G401 (cell line): ENCODE measurements at regions not wholly inside any gene's neighbourhood (a gene's known extent, or its start where the extent isn't known, plus 50 kb on each side); places are given as distances from the start of the nearest gene placed in this dataset.

ENCODE experiments used
- DNase-seq: peaks from one replicate; pipeline ENCODE4 v3.0.0-alpha.2; 2015; ENCODE audit warnings: low spot score
- in situ Hi-C: cut with HindIII; loops from 2 replicates; pipeline ENCODE4 v1.10.0; 2016; ENCODE audit warnings: low sequenced_read_pairs, mixed read lengths

DNA sequence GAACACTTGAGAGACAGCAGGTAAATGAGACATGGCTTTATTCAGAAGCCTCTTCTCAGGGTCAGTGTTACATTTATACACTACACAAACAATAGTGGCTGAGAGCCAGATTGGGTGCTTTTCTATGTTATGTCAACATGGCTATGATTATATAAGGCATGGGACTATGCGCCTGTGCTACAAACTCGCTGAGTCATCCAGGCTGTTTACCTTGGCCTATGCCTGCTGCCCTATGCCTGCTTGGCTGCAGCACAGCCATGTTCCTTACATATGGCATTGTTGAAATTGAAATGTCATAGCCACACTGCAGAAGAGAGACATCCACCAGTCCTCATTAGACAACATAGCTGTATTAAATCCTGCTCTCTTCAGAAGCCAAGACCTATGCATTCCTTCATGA, 236.3 kb upstream of the NWD2 start:
- in situ Hi-C loops = no loop called here
- DNase-seq = no peak

GRCh38 chr4:37014584-37014983, 230.0 kb upstream of the NWD2 start:
- no peak for DNase-seq
- in situ Hi-C loops = no loop called here

- DNase-seq = no peak
- in situ Hi-C loops = no loop called here
These were observed 229.2 kb upstream of the NWD2 start for GRCh38 chr4:37015391-37015790.

- DNase-seq = no peak
- in situ Hi-C loops = no loop called here
These were observed 221.0 kb upstream of the NWD2 start for GRCh38 chr4:37023504-37023903.

DNA sequence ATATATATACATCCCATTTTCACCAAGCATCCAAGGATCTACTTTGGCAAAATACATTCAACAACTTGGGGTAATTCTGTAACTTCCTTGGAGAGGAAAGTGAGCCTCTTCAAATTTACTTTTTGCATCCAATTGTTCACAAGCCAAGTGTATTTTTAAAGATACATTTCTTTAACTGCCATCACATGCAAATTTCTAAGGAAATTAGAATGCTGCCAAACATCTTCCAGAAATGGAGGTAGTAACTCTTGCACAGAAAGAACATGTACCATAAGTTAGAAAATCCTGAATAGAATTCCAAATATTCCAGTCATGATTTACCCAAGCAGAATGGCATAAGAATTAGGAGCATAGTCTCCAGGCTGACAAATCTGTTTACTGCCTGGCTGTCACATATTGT, 220.5 kb upstream of the NWD2 start:
- in situ Hi-C loops = no loop called here
- no peak for DNase-seq

DNA sequence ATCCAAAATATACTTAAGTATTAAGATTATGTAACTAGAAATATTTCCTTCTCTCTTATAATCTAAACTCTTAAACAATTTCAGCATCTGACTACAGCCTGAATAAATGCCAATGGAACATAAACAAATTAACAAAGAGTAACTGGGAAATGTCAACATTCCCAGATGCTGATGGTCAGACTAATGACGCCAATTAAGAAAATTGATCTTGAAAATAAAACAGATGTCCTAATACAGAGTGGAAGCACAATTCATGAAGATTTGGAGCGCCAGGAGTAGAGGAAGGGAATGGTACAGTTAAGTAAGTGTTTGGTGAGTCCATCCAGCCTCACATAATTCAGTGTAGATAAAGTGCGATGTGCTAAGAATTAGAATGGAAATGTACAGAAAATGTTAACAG, 203.7 kb upstream of the NWD2 start:
- no peak for DNase-seq
- in situ Hi-C loops = no loop called here

DNA sequence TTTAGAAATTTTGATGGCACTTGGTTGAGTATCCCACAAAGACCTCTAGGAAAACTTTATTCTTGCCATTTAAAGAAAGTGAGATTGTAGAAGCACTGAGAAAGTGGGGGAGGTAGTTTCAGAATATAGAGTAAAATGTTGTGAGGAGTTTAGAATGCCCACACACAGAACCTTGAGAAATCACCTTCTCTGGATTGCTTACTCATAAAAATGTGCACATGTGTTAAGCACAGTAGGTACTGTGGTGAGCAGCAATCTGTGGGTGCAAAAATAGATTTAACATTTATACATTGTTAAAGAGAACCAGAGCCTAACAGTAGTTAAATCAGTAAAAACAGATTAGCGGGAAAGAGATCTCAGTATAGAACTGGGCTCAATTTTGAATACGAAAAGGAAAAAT, 201.2 kb upstream of the NWD2 start:
- DNase-seq = no peak
- in situ Hi-C loops = no loop called here

- no peak for DNase-seq
- in situ Hi-C loops = no loop called here
These were observed 193.4 kb upstream of the NWD2 start for GRCh38 chr4:37051111-37051510.

DNA sequence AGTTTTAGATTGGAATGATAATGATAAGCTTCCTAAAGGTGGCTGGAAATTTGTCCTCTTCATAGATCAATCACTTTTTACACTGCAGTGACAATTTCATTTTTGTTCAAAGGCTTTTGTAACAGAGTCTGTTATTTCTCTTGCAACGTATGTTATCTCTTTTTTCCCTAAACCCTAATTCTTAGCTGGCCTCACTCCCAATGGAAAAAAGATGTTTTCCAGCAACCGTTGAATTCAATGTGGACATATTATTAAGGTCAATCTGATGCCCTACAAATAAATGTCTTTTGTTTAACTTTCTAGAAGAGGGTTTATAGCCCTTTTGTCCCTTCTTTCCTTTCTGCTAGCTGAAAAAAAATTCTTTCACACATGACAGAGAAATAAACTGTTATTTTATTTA, 192.7 kb upstream of the NWD2 start:
- in situ Hi-C loops = no loop called here

DNA sequence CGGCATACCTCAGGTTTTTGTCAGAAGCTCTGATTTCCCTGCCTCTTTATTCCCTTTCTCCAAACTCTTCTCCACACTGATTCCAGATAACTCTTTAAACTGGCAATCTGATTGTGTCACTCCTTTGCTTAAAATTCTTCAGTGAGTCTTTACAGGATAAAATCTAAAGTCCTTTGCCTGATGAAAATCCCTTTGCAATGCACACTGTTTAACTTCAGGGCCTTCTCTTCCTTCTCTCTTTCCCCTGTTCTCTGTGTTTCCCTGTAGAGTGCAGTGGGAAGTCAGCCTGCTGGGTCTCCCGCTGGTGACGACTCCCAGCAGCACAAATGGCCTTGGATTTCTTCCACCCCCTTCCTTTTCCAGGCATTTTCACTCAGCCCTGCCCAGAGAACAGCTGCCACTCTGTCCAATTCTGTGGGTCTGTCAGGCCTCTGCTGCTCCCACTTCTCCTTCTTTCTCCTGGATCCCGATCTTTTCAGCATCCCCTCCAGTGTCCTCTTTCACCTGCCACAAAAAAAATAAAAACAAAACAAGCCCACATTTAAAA, 189.9 kb upstream of the NWD2 start:
- DNase-seq = no peak
- in situ Hi-C loops = no loop called here

More for the DNA sequence above, 192.7 kb upstream of the NWD2 start:
- DNase-seq = no peak

DNA sequence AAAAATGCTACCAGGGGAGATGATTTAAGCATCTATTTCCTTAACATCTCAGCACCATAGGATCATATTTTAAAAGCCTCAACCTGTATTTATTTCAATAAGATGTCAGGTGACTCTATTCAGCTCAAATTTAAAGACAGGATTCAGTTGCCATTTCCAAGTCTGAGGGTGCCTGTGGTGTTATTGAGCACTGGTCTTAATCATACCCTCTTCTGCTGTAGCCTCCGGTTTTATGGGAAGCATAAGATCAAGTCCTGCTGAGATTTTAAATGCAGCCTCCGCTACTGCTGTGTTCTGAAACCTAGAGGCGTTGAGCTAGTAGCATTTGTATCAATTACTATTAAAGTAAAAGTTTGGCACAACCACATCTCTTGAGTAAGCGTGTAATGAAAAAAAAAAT, 185.7 kb upstream of the NWD2 start:
- in situ Hi-C loops = no loop called here
- no peak for DNase-seq

DNA sequence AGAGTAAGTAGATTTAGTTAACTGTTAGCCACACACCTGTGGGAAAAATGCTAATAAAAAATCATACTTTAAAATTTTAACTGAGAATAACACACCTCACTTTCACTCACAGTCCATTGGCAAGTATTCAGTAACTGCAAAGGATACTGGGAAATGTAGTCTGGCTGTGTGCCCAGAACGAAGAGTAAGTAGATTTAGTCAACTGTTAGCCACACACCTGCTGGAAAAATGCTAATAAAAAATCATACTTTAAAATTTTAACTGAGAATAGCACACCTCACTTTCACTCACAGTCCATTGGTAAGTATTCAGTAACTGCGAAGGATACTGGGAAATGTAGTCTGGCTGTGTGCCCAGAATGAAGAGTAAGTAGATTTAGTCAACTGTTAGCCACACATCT, 178.4 kb upstream of the NWD2 start:
- DNase-seq = no peak
- in situ Hi-C loops = no loop called here

- DNase-seq = no peak
- in situ Hi-C loops = no loop called here
These were observed 176.0 kb upstream of the NWD2 start for GRCh38 chr4:37068580-37068979.

GRCh38 chr4:37070041-37070440, 174.5 kb upstream of the NWD2 start:
- DNase-seq = no peak
- in situ Hi-C loops = no loop called here

DNA sequence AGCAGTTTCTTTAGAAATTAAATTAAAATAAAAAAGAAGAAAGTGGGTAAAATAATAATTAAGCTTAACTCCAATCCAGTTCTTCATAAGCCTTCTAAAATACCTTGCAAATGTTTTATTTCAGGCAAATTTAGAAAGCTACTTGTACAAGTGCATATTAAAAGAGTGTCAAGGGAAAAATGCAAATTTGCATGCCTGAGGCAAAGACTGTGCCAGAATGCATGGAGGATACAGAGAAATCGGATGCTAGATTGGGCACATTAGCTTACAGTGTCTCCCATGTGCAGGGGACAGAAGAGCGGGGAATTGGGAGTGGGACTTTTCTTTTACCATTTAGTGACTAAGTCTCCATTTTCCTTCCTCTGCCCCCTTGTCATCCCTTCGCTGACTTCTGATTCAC, 173.0 kb upstream of the NWD2 start:
- in situ Hi-C loops = no loop called here

DNA sequence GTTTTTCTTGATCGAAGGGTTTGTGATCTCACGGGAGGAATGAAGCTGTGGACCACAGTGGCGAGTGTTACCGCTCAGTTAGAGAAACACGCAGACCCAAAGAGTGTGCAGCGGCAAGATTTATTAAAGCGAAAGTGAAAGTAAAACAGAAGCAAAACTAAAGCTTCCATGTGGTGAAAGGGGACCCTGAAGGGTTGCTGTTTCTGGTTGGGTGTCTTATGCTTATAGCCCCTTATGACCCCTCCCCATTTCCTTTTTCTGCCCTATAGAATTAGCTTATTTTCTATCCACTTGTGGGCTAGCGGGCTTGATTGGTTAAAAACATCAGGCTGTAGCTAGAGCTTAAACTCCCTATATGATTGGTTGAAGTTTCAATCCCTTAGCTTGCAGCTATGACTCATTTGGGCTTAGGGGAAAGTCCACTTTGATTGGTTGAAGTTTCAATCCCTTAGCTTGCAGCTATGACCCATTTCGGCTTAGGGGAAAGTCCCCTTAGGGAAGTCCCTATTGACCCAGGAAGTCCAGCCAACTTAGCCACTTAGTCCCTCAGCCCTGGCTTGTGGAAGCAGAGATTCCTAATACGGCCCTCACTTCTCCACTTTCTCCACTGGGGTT, 171.2 kb upstream of the NWD2 start:
- DNase-seq = no peak

More for the DNA sequence above, 173.0 kb upstream of the NWD2 start:
- no peak for DNase-seq

GRCh38 chr4:37082912-37083311, 161.6 kb upstream of the NWD2 start:
- in situ Hi-C loops = no loop called here
- DNase-seq = no peak

More for the DNA sequence above, 171.2 kb upstream of the NWD2 start:
- in situ Hi-C loops = no loop called here

DNA sequence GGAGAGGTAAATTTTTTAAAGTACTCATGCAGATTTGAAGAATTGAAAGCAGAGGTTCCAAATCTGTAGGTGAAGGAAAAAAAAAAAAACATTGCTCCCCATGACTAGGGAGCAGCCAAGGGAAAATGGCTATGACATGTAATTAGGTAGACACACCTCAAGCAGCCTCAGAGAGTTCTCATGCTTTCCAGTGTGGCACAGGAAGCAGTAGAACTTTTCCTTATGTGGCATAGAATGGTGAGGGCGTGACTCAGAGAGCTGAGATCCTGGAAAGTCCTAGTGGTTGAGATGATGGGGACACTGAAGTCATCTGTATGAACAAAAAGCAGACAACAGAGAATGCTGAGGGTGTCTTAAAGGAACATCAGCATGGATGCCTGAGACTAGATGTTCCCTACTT, 148.6 kb upstream of the NWD2 start:
- in situ Hi-C loops = no loop called here
- DNase-seq = no peak

DNA sequence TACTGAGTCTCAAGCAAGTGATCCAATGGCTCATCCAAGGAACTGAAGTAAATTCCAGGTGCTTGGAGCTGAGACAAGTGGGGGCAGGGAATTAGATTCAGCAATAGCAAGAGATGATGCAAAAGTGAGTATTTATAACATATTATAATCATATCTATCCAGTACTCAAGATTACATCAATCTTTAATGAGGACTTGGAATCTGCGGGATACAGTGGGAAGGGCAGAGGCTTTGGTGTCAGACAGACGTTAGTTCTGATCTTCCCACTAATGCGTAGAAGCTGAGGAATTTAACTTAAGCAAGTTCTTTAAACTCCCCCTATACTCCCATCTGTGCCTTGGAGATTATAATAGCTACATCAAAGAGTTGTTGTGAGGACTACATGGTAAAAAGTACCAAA, 143.4 kb upstream of the NWD2 start:
- in situ Hi-C loops = no loop called here

DNA sequence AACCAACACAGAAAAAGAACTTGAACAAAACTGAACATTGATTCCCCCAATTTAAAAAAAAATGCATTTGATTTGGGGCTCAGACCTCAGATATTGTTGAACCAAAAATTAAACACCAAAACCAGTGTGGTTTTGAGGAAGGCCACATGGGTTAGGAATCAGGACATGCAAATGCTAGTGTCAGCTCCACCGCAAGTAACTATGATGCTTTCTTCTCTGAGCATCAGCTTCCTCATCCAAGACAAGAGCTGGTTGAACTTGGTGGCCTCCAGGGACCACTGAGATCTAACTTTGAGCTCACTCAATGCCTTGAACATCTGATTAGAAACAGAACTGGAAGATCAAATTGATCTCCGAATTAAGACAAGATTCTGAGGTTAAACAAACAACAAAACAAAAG, 142.9 kb upstream of the NWD2 start:
- in situ Hi-C loops = no loop called here
- DNase-seq = no peak

More for the DNA sequence above, 143.4 kb upstream of the NWD2 start:
- no peak for DNase-seq

DNA sequence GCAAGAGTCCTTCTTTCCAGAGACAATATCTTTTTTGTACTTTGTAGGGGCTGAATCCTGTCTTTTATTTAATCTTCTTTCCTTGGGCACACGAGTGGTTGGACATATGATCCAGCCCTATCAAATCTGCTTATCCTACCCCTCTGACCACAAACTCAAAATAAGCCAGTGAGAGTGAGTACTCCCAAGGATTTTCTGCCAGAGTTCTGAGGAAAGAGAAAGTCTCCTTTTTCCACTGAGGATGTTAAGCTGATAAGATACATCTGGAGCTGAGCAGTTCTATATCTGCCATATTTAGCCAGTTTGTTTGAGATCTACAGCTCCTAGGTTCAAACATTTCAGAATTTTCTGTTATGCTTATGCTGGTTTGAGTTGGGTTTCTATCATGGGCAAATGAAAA, 134.8 kb upstream of the NWD2 start:
- DNase-seq = no peak
- in situ Hi-C loops = no loop called here

- no peak for DNase-seq
- in situ Hi-C loops = no loop called here
These were observed 119.7 kb upstream of the NWD2 start for GRCh38 chr4:37124800-37125199.
